ENCODE measurements at regions not wholly inside any gene's neighbourhood (a gene's known extent, or its start where the extent isn't known, plus 50 kb on each side); places are given as distances from the start of the nearest gene placed in this dataset.

DNA sequence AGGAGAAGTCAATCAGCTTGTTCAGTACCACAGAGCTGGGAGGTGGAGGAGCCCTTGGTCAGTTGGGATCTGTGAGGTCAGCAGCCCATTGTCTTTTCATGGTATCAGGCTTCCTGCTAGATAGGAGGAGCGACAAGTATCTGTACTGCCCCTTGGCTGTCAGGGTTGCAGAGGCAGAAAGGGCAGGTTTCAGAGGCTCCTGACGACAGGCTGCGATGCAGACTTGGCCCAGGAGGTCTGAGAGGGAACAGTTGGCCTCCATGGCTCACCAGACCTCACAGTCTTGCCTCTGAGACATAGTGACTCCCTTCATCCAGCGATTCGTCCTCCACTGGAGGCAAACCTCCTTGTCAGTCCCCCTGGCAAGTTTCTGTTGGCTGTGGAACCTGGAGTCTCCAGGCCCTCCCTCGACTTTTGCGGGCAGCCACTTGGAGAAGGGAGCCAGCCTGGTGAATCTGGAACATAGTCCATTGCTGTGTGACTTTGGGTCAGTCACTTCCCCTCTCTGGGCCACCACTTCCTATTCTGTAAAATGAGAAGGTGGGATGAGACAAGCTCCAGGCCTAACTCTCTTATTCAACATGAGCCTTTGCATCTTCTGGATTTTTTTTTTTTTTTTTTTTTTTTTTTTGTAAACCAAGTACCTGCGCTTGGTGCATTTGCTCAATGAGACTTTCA, 177.9 kb upstream of the TLE3 start:
- TF ChIP-seq, protein P1, sequence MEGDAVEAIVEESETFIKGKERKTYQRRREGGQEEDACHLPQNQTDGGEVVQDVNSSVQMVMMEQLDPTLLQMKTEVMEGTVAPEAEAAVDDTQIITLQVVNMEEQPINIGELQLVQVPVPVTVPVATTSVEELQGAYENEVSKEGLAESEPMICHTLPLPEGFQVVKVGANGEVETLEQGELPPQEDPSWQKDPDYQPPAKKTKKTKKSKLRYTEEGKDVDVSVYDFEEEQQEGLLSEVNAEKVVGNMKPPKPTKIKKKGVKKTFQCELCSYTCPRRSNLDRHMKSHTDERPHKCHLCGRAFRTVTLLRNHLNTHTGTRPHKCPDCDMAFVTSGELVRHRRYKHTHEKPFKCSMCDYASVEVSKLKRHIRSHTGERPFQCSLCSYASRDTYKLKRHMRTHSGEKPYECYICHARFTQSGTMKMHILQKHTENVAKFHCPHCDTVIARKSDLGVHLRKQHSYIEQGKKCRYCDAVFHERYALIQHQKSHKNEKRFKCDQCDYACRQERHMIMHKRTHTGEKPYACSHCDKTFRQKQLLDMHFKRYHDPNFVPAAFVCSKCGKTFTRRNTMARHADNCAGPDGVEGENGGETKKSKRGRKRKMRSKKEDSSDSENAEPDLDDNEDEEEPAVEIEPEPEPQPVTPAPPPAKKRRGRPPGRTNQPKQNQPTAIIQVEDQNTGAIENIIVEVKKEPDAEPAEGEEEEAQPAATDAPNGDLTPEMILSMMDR (IDR thresholded peaks at IDR 0.05) = no peak
- TF ChIP-seq POLR2A (IDR thresholded peaks at IDR 0.05) = no peak
